ENCODE measurements at regions not wholly inside any gene's neighbourhood (a gene's known extent, or its start where the extent isn't known, plus 50 kb on each side); places are given as distances from the start of the nearest gene placed in this dataset.
A peak's percentile ranks its signal among the peaks of the same experiment; 100 is the strongest.

GRCh38 chr4:152269448-152270191, 266.3 kb downstream of the FBXW7 start:
- no peak overlapping the region for H3K27ac Mint-ChIP-seq

GRCh38 chr4:152267811-152268210, 268.1 kb downstream of the FBXW7 start:
- Mint-ChIP-seq H3K36me3 (ENCODE audit: low read depth) (no peaks in the 10 kb centered on the region), H3K27ac (no peak overlapping the region), H3K9me3 (no peaks in the 10 kb centered on the region), H3K4me3 (no peak overlapping the region), H3K4me1 (ENCODE audit: low read depth) (peaks cover 5% of the 10 kb centered on the region), H3K27me3 (ENCODE audit: low read depth) (peaks cover 13% of the 10 kb centered on the region)

More at GRCh38 chr4:152269448-152270191, 266.3 kb downstream of the FBXW7 start:
- H3K4me1 Mint-ChIP-seq (ENCODE audit: low read depth) = peaks cover 5% of the 10 kb centered on the region
- H3K36me3 Mint-ChIP-seq (ENCODE audit: low read depth) = no peaks in the 10 kb centered on the region
- no peaks in the 10 kb centered on the region for H3K9me3 Mint-ChIP-seq
- peaks cover 7% of the 10 kb centered on the region for H3K27me3 Mint-ChIP-seq (ENCODE audit: low read depth)
- no peak overlapping the region for H3K4me3 Mint-ChIP-seq

- no peaks in the 10 kb centered on the region for H3K36me3 Mint-ChIP-seq (ENCODE audit: low read depth)
- no peak overlapping the region for H3K27ac Mint-ChIP-seq
- no peak overlapping the region for H3K4me3 Mint-ChIP-seq
- H3K4me1 Mint-ChIP-seq (ENCODE audit: low read depth) = peaks cover 5% of the 10 kb centered on the region
- peaks cover 16% of the 10 kb centered on the region for H3K27me3 Mint-ChIP-seq (ENCODE audit: low read depth)
- no peaks in the 10 kb centered on the region for H3K9me3 Mint-ChIP-seq
Observed at GRCh38 chr4:152266831-152267480, 268.9 kb downstream of the FBXW7 start.

GRCh38 chr4:152265149-152265621, 270.7 kb downstream of the FBXW7 start:
- no peaks in the 10 kb centered on the region for H3K9me3 Mint-ChIP-seq
- peaks cover 5% of the 10 kb centered on the region for H3K4me1 Mint-ChIP-seq (ENCODE audit: low read depth)
- no peaks in the 10 kb centered on the region for H3K36me3 Mint-ChIP-seq (ENCODE audit: low read depth)
- peaks cover 21% of the 10 kb centered on the region for H3K27me3 Mint-ChIP-seq (ENCODE audit: low read depth)
- no peak overlapping the region for H3K4me3 Mint-ChIP-seq
- H3K27ac Mint-ChIP-seq = no peak overlapping the region

GRCh38 chr4:152264106-152264505, 271.8 kb downstream of the FBXW7 start:
- Mint-ChIP-seq H3K36me3 (ENCODE audit: low read depth) (peaks cover 5% of the 10 kb centered on the region), H3K4me3 (no peak overlapping the region), H3K27me3 (ENCODE audit: low read depth) (peaks cover 21% of the 10 kb centered on the region), H3K9me3 (peaks cover 5% of the 10 kb centered on the region), H3K27ac (no peak overlapping the region), H3K4me1 (ENCODE audit: low read depth) (peaks cover 10% of the 10 kb centered on the region)

GRCh38 chr4:152259866-152260265, 276.0 kb downstream of the FBXW7 start:
- peaks cover 6% of the 10 kb centered on the region for H3K9me3 Mint-ChIP-seq
- no peak overlapping the region for H3K4me3 Mint-ChIP-seq
- H3K27me3 Mint-ChIP-seq (ENCODE audit: low read depth) = peaks cover 14% of the 10 kb centered on the region
- H3K36me3 Mint-ChIP-seq (ENCODE audit: low read depth) = peaks cover 8% of the 10 kb centered on the region
- H3K27ac Mint-ChIP-seq = no peak overlapping the region
- peaks cover 14% of the 10 kb centered on the region for H3K4me1 Mint-ChIP-seq (ENCODE audit: low read depth)

GRCh38 chr4:152258804-152259708, 276.8 kb downstream of the FBXW7 start:
- peaks cover 21% of the 10 kb centered on the region for H3K4me1 Mint-ChIP-seq (ENCODE audit: low read depth)
- H3K27ac Mint-ChIP-seq = no peak overlapping the region

GRCh38 chr4:152258391-152258790, 277.5 kb downstream of the FBXW7 start:
- H3K36me3 Mint-ChIP-seq (ENCODE audit: low read depth) = peaks cover 14% of the 10 kb centered on the region
- H3K4me1 Mint-ChIP-seq (ENCODE audit: low read depth) = peaks cover 21% of the 10 kb centered on the region
- H3K27ac Mint-ChIP-seq = no peak overlapping the region
- H3K9me3 Mint-ChIP-seq = peaks cover 6% of the 10 kb centered on the region
- H3K4me3 Mint-ChIP-seq = no peak overlapping the region
- H3K27me3 Mint-ChIP-seq (ENCODE audit: low read depth) = peaks cover 8% of the 10 kb centered on the region

More at GRCh38 chr4:152258804-152259708, 276.8 kb downstream of the FBXW7 start:
- Mint-ChIP-seq H3K9me3 (peaks cover 6% of the 10 kb centered on the region), H3K27me3 (ENCODE audit: low read depth) (peaks cover 9% of the 10 kb centered on the region), H3K4me3 (no peak overlapping the region), H3K36me3 (ENCODE audit: low read depth) (peaks cover 10% of the 10 kb centered on the region)

GRCh38 chr4:152257601-152258066, 278.3 kb downstream of the FBXW7 start:
- Mint-ChIP-seq H3K27me3 (ENCODE audit: low read depth) (peaks cover 8% of the 10 kb centered on the region), H3K4me1 (ENCODE audit: low read depth) (peaks cover 23% of the 10 kb centered on the region), H3K27ac (no peak overlapping the region), H3K4me3 (no peak overlapping the region), H3K9me3 (peaks cover 8% of the 10 kb centered on the region), H3K36me3 (ENCODE audit: low read depth) (peaks cover 17% of the 10 kb centered on the region)

GRCh38 chr4:152256996-152257395, 278.9 kb downstream of the FBXW7 start:
- no peak overlapping the region for H3K27ac Mint-ChIP-seq

GRCh38 chr4:152255437-152255836, 280.5 kb downstream of the FBXW7 start:
- H3K27ac Mint-ChIP-seq = no peak overlapping the region
- peaks cover 8% of the 10 kb centered on the region for H3K9me3 Mint-ChIP-seq
- no peaks in the 10 kb centered on the region for H3K27me3 Mint-ChIP-seq (ENCODE audit: low read depth)
- peaks cover 17% of the 10 kb centered on the region for H3K36me3 Mint-ChIP-seq (ENCODE audit: low read depth)
- peaks cover 25% of the 10 kb centered on the region for H3K4me1 Mint-ChIP-seq (ENCODE audit: low read depth)
- H3K4me3 Mint-ChIP-seq = no peak overlapping the region

More at GRCh38 chr4:152256996-152257395, 278.9 kb downstream of the FBXW7 start:
- Mint-ChIP-seq H3K4me1 (ENCODE audit: low read depth) (peaks cover 23% of the 10 kb centered on the region), H3K27me3 (ENCODE audit: low read depth) (peaks cover 5% of the 10 kb centered on the region), H3K4me3 (no peak overlapping the region), H3K36me3 (ENCODE audit: low read depth) (peaks cover 17% of the 10 kb centered on the region), H3K9me3 (peaks cover 8% of the 10 kb centered on the region)

- Mint-ChIP-seq H3K36me3 (ENCODE audit: low read depth) (peaks cover 13% of the 10 kb centered on the region), H3K27ac (no peak overlapping the region), H3K4me3 (no peak overlapping the region), H3K27me3 (ENCODE audit: low read depth) (peaks cover 12% of the 10 kb centered on the region), H3K4me1 (ENCODE audit: low read depth) (peaks cover 24% of the 10 kb centered on the region), H3K9me3 (peaks cover 7% of the 10 kb centered on the region)
Observed at GRCh38 chr4:152248347-152248746, 287.5 kb downstream of the FBXW7 start.

GRCh38 chr4:152247271-152247975, 288.5 kb downstream of the FBXW7 start:
- peaks cover 5% of the 10 kb centered on the region for H3K9me3 Mint-ChIP-seq
- peaks cover 12% of the 10 kb centered on the region for H3K27me3 Mint-ChIP-seq (ENCODE audit: low read depth)
- H3K4me3 Mint-ChIP-seq = no peak overlapping the region
- H3K36me3 Mint-ChIP-seq (ENCODE audit: low read depth) = peaks cover 11% of the 10 kb centered on the region
- H3K4me1 Mint-ChIP-seq (ENCODE audit: low read depth) = peaks cover 25% of the 10 kb centered on the region
- no peak overlapping the region for H3K27ac Mint-ChIP-seq

- peaks cover 25% of the 10 kb centered on the region for H3K4me1 Mint-ChIP-seq (ENCODE audit: low read depth)
- peaks cover 11% of the 10 kb centered on the region for H3K36me3 Mint-ChIP-seq (ENCODE audit: low read depth)
- peaks cover 5% of the 10 kb centered on the region for H3K9me3 Mint-ChIP-seq
- peak overlapping the region; percentile 13 for H3K4me3 Mint-ChIP-seq
- H3K27ac Mint-ChIP-seq = peak overlapping the region; percentile 57
- peaks cover 12% of the 10 kb centered on the region for H3K27me3 Mint-ChIP-seq (ENCODE audit: low read depth)
Observed at GRCh38 chr4:152246659-152247058, 289.2 kb downstream of the FBXW7 start.
